ENCODE measurements at regions not wholly inside any gene's neighbourhood (a gene's known extent, or its start where the extent isn't known, plus 50 kb on each side); places are given as distances from the start of the nearest gene placed in this dataset.
"Not testable (repeated sequence)": the region's sequence is repeated elsewhere in the genome, so short reads cannot be mapped to it uniquely, and the experiment has no call there.

- no peak overlapping the region for H3K27ac Mint-ChIP-seq
- no peaks in the 10 kb centered on the region for H3K4me1 Mint-ChIP-seq
- Histone ChIP-seq H3K36me3 (ENCODE audit: control insufficient read depth, insufficient read depth, low read length) (no peaks in the 10 kb centered on the region), H3K9me3 (ENCODE audit: control insufficient read depth in 2 of 2, low read length in 2 of 2) (no peaks in the 10 kb centered on the region), H3K27me3 (ENCODE audit: control insufficient read depth, insufficient read depth, low read length) (no peaks in the 10 kb centered on the region), H3K4me3 (ENCODE audit: low read depth, low read length) (no peak overlapping the region), H3K4me1 (ENCODE audit: control insufficient read depth, insufficient read depth, low read length, poor library complexity, severe bottlenecking) (peaks cover under 1% of the 10 kb centered on the region), H3K27ac (ENCODE audit: insufficient read depth, low read length, poor library complexity, severe bottlenecking) (no peak overlapping the region)
- H3K9me3 Mint-ChIP-seq = no peaks in the 10 kb centered on the region
- DNase-seq (no peak), ATAC-seq (ENCODE audit: low read depth in 2 of 2) (no peak)
- H3K4me3 Mint-ChIP-seq = no peak overlapping the region
- no peaks in the 10 kb centered on the region for H3K36me3 Mint-ChIP-seq
- peaks cover 10% of the 10 kb centered on the region for H3K27me3 Mint-ChIP-seq
Measured at GRCh38 chr7:17408245-17408903, 109.9 kb downstream of the AHR start.

- Histone ChIP-seq H3K36me3 (ENCODE audit: control insufficient read depth, insufficient read depth, low read length) (no peaks in the 10 kb centered on the region), H3K9me3 (ENCODE audit: control insufficient read depth in 2 of 2, low read length in 2 of 2) (no peaks in the 10 kb centered on the region), H3K27me3 (ENCODE audit: control insufficient read depth, insufficient read depth, low read length) (no peaks in the 10 kb centered on the region), H3K4me3 (ENCODE audit: low read depth, low read length) (no peak overlapping the region), H3K4me1 (ENCODE audit: control insufficient read depth, insufficient read depth, low read length, poor library complexity, severe bottlenecking) (no peaks in the 10 kb centered on the region), H3K27ac (ENCODE audit: insufficient read depth, low read length, poor library complexity, severe bottlenecking) (no peak overlapping the region)
- Mint-ChIP-seq H3K4me3 (no peak overlapping the region), H3K27ac (no peak overlapping the region), H3K4me1 (no peaks in the 10 kb centered on the region), H3K36me3 (no peaks in the 10 kb centered on the region), H3K27me3 (peaks cover 10% of the 10 kb centered on the region), H3K9me3 (no peaks in the 10 kb centered on the region)
- ATAC-seq (ENCODE audit: low read depth in 2 of 2) = no peak
- no peak for DNase-seq
Measured at GRCh38 chr7:17408904-17409290, 110.4 kb downstream of the AHR start.

GRCh38 chr7:17411922-17412321, 113.5 kb downstream of the AHR start:
- Mint-ChIP-seq H3K27me3 (no peaks in the 10 kb centered on the region), H3K36me3 (no peaks in the 10 kb centered on the region), H3K9me3 (no peaks in the 10 kb centered on the region), H3K4me1 (no peaks in the 10 kb centered on the region), H3K4me3 (no peak overlapping the region), H3K27ac (no peak overlapping the region)
- no peaks in the 10 kb centered on the region for H3K4me1 ChIP-seq (ENCODE audit: control insufficient read depth, insufficient read depth, low read length, poor library complexity, severe bottlenecking)
- H3K9me3 ChIP-seq (ENCODE audit: control insufficient read depth in 2 of 2, low read length in 2 of 2) = no peaks in the 10 kb centered on the region
- H3K36me3 ChIP-seq (ENCODE audit: control insufficient read depth, insufficient read depth, low read length) = no peaks in the 10 kb centered on the region
- no peak overlapping the region for H3K4me3 ChIP-seq (ENCODE audit: low read depth, low read length)
- no peak overlapping the region for H3K27ac ChIP-seq (ENCODE audit: insufficient read depth, low read length, poor library complexity, severe bottlenecking)
- ATAC-seq (ENCODE audit: low read depth in 2 of 2) (no peak), DNase-seq (no peak)
- H3K27me3 ChIP-seq (ENCODE audit: control insufficient read depth, insufficient read depth, low read length) = no peaks in the 10 kb centered on the region

GRCh38 chr7:17412883-17413282, 114.4 kb downstream of the AHR start:
- Histone ChIP-seq H3K4me1 (ENCODE audit: control insufficient read depth, insufficient read depth, low read length, poor library complexity, severe bottlenecking) (no peaks in the 10 kb centered on the region), H3K27me3 (ENCODE audit: control insufficient read depth, insufficient read depth, low read length) (no peaks in the 10 kb centered on the region), H3K27ac (ENCODE audit: insufficient read depth, low read length, poor library complexity, severe bottlenecking) (no peak overlapping the region), H3K4me3 (ENCODE audit: low read depth, low read length) (no peak overlapping the region), H3K36me3 (ENCODE audit: control insufficient read depth, insufficient read depth, low read length) (no peaks in the 10 kb centered on the region), H3K9me3 (ENCODE audit: control insufficient read depth in 2 of 2, low read length in 2 of 2) (no peaks in the 10 kb centered on the region)
- H3K9me3 Mint-ChIP-seq = no peaks in the 10 kb centered on the region
- DNase-seq (no peak), ATAC-seq (ENCODE audit: low read depth in 2 of 2) (no peak)
- H3K4me3 Mint-ChIP-seq = no peak overlapping the region
- H3K4me1 Mint-ChIP-seq = no peaks in the 10 kb centered on the region
- no peaks in the 10 kb centered on the region for H3K27me3 Mint-ChIP-seq
- no peaks in the 10 kb centered on the region for H3K36me3 Mint-ChIP-seq
- H3K27ac Mint-ChIP-seq = no peak overlapping the region

GRCh38 chr7:17415955-17416354, 117.5 kb downstream of the AHR start:
- no peak for ATAC-seq (ENCODE audit: low read depth in 2 of 2)
- no peaks in the 10 kb centered on the region for H3K9me3 ChIP-seq (ENCODE audit: control insufficient read depth in 2 of 2, low read length in 2 of 2)
- Mint-ChIP-seq H3K4me1 (no peaks in the 10 kb centered on the region), H3K27me3 (no peaks in the 10 kb centered on the region), H3K27ac (no peak overlapping the region), H3K36me3 (no peaks in the 10 kb centered on the region), H3K4me3 (no peak overlapping the region), H3K9me3 (no peaks in the 10 kb centered on the region)
- no peak overlapping the region for H3K27ac ChIP-seq (ENCODE audit: insufficient read depth, low read length, poor library complexity, severe bottlenecking)
- no peaks in the 10 kb centered on the region for H3K27me3 ChIP-seq (ENCODE audit: control insufficient read depth, insufficient read depth, low read length)
- H3K4me1 ChIP-seq (ENCODE audit: control insufficient read depth, insufficient read depth, low read length, poor library complexity, severe bottlenecking) = no peaks in the 10 kb centered on the region
- H3K4me3 ChIP-seq (ENCODE audit: low read depth, low read length) = no peak overlapping the region
- no peak for DNase-seq
- no peaks in the 10 kb centered on the region for H3K36me3 ChIP-seq (ENCODE audit: control insufficient read depth, insufficient read depth, low read length)

- H3K4me1 Mint-ChIP-seq; H3K27ac ChIP-seq (ENCODE audit: insufficient read depth, low read length, poor library complexity, severe bottlenecking); H3K4me3 ChIP-seq (ENCODE audit: low read depth, low read length); H3K4me1 ChIP-seq (ENCODE audit: control insufficient read depth, insufficient read depth, low read length, poor library complexity, severe bottlenecking); H3K27ac Mint-ChIP-seq; H3K9me3 ChIP-seq (ENCODE audit: control insufficient read depth in 2 of 2, low read length in 2 of 2); H3K36me3 Mint-ChIP-seq; H3K27me3 ChIP-seq (ENCODE audit: control insufficient read depth, insufficient read depth, low read length); H3K4me3 Mint-ChIP-seq; DNase-seq; ATAC-seq (ENCODE audit: low read depth in 2 of 2); H3K36me3 ChIP-seq (ENCODE audit: control insufficient read depth, insufficient read depth, low read length); H3K9me3 Mint-ChIP-seq; H3K27me3 Mint-ChIP-seq: not testable (repeated sequence)
Measured at GRCh38 chr7:17420308-17421015, 122.0 kb downstream of the AHR start.

- H3K9me3 Mint-ChIP-seq = peaks cover 0 to 13% (median under 1%) of the 10 kb centered on the region in 7 donors
- no peaks in the 10 kb centered on the region for H3K36me3 Mint-ChIP-seq
- DNase-seq = no peak
- Histone ChIP-seq H3K4me3 (ENCODE audit: low read depth, low read length) (no peak overlapping the region), H3K4me1 (ENCODE audit: control insufficient read depth, insufficient read depth, low read length, poor library complexity, severe bottlenecking) (no peaks in the 10 kb centered on the region), H3K9me3 (ENCODE audit: control insufficient read depth in 2 of 2, low read length in 2 of 2) (no peaks in the 10 kb centered on the region), H3K27me3 (ENCODE audit: control insufficient read depth, insufficient read depth, low read length) (no peaks in the 10 kb centered on the region), H3K36me3 (ENCODE audit: control insufficient read depth, insufficient read depth, low read length) (no peaks in the 10 kb centered on the region), H3K27ac (ENCODE audit: insufficient read depth, low read length, poor library complexity, severe bottlenecking) (no peak overlapping the region)
- peaks cover 5% of the 10 kb centered on the region for H3K27me3 Mint-ChIP-seq
- no peak overlapping the region for H3K27ac Mint-ChIP-seq
- ATAC-seq (ENCODE audit: low read depth in 2 of 2) = no peak
- H3K4me3 Mint-ChIP-seq = no peak overlapping the region
- no peaks in the 10 kb centered on the region for H3K4me1 Mint-ChIP-seq
Measured at GRCh38 chr7:17421941-17422340, 123.5 kb downstream of the AHR start.

- no peaks in the 10 kb centered on the region for H3K4me1 ChIP-seq (ENCODE audit: control insufficient read depth, insufficient read depth, low read length, poor library complexity, severe bottlenecking)
- no peaks in the 10 kb centered on the region for H3K27me3 ChIP-seq (ENCODE audit: control insufficient read depth, insufficient read depth, low read length)
- Mint-ChIP-seq H3K27me3 (peaks cover 5% of the 10 kb centered on the region), H3K4me3 (no peak overlapping the region), H3K27ac (no peak overlapping the region), H3K9me3 (peaks cover 0 to 22% (median 1%) of the 10 kb centered on the region in 7 donors), H3K36me3 (no peaks in the 10 kb centered on the region), H3K4me1 (no peaks in the 10 kb centered on the region)
- H3K27ac ChIP-seq (ENCODE audit: insufficient read depth, low read length, poor library complexity, severe bottlenecking) = no peak overlapping the region
- DNase-seq (no peak), ATAC-seq (ENCODE audit: low read depth in 2 of 2) (no peak)
- no peak overlapping the region for H3K4me3 ChIP-seq (ENCODE audit: low read depth, low read length)
- no peaks in the 10 kb centered on the region for H3K36me3 ChIP-seq (ENCODE audit: control insufficient read depth, insufficient read depth, low read length)
- H3K9me3 ChIP-seq (ENCODE audit: control insufficient read depth in 2 of 2, low read length in 2 of 2) = peaks cover 4 to 7% of the 10 kb centered on the region in 2 experiments
Measured at GRCh38 chr7:17422966-17423365, 124.5 kb downstream of the AHR start.
